Thyroid gland (tissue), 4 donors: ENCODE measurements at regions not wholly inside any gene's neighbourhood (a gene's known extent, or its start where the extent isn't known, plus 50 kb on each side); places are given as distances from the start of the nearest gene placed in this dataset.

Experiments
- POLR2A ChIP-seq, 2 donors: fragments of 450-650 bp; IDR thresholded peaks; one replicate each; pipeline ENCODE4 v1.6.1; 2017; ENCODE audit warnings: antibody characterized with exemption in 2 of 2, mild to moderate bottlenecking in 2 of 2, moderate library complexity in 1 of 2
- TF ChIP-seq, protein P1 (sequence below), 6 experiments: fragments of 200-600 bp in 3 of 6; fragments of 450-650 bp in 3 of 6; sonication (generic) in 3 of 6; IDR thresholded peaks; one replicate each; pipeline ENCODE4 v1.5.1; 2016 to 2019; ENCODE audit warnings: antibody characterized with exemption in 6 of 6, mild to moderate bottlenecking in 2 of 6, inconsistent platforms in 1 of 6, moderate library complexity in 1 of 6

DNA sequence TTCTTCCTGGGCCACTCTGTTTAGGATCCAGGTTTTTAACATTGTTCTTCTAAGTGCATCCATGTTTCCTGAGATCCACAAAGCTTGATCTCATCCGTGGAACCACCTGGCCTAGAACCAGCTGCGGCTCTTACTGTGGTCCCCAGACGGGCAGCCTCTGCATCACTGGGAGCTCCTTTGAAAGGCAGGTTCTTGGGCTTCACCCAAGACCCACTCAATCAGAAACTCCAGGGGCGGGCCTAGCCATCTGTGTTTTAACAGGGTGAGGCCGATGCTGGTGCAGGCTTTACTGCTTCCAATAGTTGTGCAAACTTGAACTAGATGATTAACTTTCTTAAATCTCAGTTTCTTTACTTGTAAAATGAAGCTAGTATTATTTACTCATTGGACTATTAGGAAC is 605.7 kb downstream of the FGF9 start:
- TF ChIP-seq, protein P1, sequence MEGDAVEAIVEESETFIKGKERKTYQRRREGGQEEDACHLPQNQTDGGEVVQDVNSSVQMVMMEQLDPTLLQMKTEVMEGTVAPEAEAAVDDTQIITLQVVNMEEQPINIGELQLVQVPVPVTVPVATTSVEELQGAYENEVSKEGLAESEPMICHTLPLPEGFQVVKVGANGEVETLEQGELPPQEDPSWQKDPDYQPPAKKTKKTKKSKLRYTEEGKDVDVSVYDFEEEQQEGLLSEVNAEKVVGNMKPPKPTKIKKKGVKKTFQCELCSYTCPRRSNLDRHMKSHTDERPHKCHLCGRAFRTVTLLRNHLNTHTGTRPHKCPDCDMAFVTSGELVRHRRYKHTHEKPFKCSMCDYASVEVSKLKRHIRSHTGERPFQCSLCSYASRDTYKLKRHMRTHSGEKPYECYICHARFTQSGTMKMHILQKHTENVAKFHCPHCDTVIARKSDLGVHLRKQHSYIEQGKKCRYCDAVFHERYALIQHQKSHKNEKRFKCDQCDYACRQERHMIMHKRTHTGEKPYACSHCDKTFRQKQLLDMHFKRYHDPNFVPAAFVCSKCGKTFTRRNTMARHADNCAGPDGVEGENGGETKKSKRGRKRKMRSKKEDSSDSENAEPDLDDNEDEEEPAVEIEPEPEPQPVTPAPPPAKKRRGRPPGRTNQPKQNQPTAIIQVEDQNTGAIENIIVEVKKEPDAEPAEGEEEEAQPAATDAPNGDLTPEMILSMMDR (IDR thresholded peaks at IDR 0.05), result no peak
- TF ChIP-seq POLR2A (IDR thresholded peaks at IDR 0.05), result no peak
